GM12878 (cell line): ENCODE measurements at regions not wholly inside any gene's neighbourhood (a gene's known extent, or its start where the extent isn't known, plus 50 kb on each side); places are given as distances from the start of the nearest gene placed in this dataset.

Experiments
- ATF3 ChIP-seq: IDR thresholded peaks from 2 replicates; pipeline ENCODE4 v1.6.1; 2011; ENCODE audit warnings: low read depth, mild to moderate bottlenecking, low read length, moderate library complexity, borderline replicate concordance; ENCODE audit errors: extremely low read depth
- BHLHE40 ChIP-seq, 2 experiments: fragments of 450-650 bp in 1 of 2; IDR thresholded peaks; 2 replicates each; pipeline ENCODE4 v1.6.1; 2011 to 2017; ENCODE audit warnings: low read depth in 2 of 2, borderline replicate concordance in 1 of 2, improper control_type of control experiment in 1 of 2, low read length in 1 of 2, mild to moderate bottlenecking in 1 of 2
- CTCF ChIP-seq, 3 experiments: IDR thresholded peaks in 2 of 3; conservative IDR thresholded peaks in 1 of 3; 2 replicates each; pipeline ENCODE4 v1.5.1; 2011; ENCODE audit warnings: low read depth in 3 of 3, low read length in 3 of 3, mild to moderate bottlenecking in 3 of 3, control low read depth in 2 of 3, moderate library complexity in 2 of 3, inconsistent platforms in 1 of 3, mixed read lengths in 1 of 3; ENCODE audit not compliant: control insufficient read depth in 2 of 3, insufficient read depth in 1 of 3; ENCODE audit errors: extremely low read depth in 1 of 3
- ELK1 ChIP-seq: IDR thresholded peaks from 2 replicates; pipeline ENCODE4 v1.6.1; 2012; ENCODE audit warnings: low read depth, low read length, improper control_type of control experiment
- FOS ChIP-seq: IDR thresholded peaks from 3 replicates; pipeline ENCODE4 v1.6.1; 2011; ENCODE audit warnings: borderline replicate concordance; ENCODE audit not compliant: insufficient read length; ENCODE audit errors: extremely low read depth
- RELA ChIP-seq: fragments of 450-650 bp; IDR thresholded peaks from 2 replicates; pipeline ENCODE4 v1.8.0; 2014; ENCODE audit warnings: borderline replicate concordance; ENCODE audit not compliant: partially characterized antibody
- TAF1 ChIP-seq: IDR thresholded peaks from 2 replicates; pipeline ENCODE4 v1.6.1; 2011; ENCODE audit warnings: mild to moderate bottlenecking, low read depth, low read length, borderline replicate concordance
- TF ChIP-seq, protein P1 (sequence below): IDR thresholded peaks from 2 replicates; pipeline ENCODE4 v1.6.1; 2011; ENCODE audit warnings: low read depth, low read length, improper control_type of control experiment, borderline replicate concordance

GRCh38 chr14:106807493-106807892 is 1281.1 kb downstream of the TMEM121 start:
- TF ChIP-seq ELK1: no peak
- TF ChIP-seq CTCF (IDR thresholded peaks at IDR 0.05 in 2 of 3, conservative IDR thresholded peaks at IDR 0.05 in 1 of 3; ENCODE audit: control insufficient read depth in 2 of 3, extremely low read depth in 1 of 3, insufficient read depth in 1 of 3, low read depth in 3 of 3, low read length in 3 of 3): no peak
- no peak for TF ChIP-seq BHLHE40 (IDR thresholded peaks at IDR 0.05; ENCODE audit: borderline replicate concordance in 1 of 2, low read depth in 2 of 2, low read length in 1 of 2)
- TF ChIP-seq RELA: no peak
- TF ChIP-seq FOS: no peak
- TF ChIP-seq, protein P1, sequence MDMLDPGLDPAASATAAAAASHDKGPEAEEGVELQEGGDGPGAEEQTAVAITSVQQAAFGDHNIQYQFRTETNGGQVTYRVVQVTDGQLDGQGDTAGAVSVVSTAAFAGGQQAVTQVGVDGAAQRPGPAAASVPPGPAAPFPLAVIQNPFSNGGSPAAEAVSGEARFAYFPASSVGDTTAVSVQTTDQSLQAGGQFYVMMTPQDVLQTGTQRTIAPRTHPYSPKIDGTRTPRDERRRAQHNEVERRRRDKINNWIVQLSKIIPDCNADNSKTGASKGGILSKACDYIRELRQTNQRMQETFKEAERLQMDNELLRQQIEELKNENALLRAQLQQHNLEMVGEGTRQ: no peak
- TF ChIP-seq ATF3: no peak
- no peak for TF ChIP-seq TAF1
